ENCODE measurements at regions not wholly inside any gene's neighbourhood (a gene's known extent, or its start where the extent isn't known, plus 50 kb on each side); places are given as distances from the start of the nearest gene placed in this dataset.

- TF ChIP-seq TAF1 (IDR thresholded peaks at IDR 0.05; ENCODE audit: borderline replicate concordance, low read depth, low read length) (no peak), POLR2A (IDR thresholded peaks at IDR 0.05; ENCODE audit: low read depth, low read length) (no peak)
These were observed 125.7 kb upstream of the NBEA start for GRCh38 chr13:34816245-34816884.
